Natural killer cell (primary cell): ENCODE measurements at regions not wholly inside any gene's neighbourhood (a gene's known extent, or its start where the extent isn't known, plus 50 kb on each side); places are given as distances from the start of the nearest gene placed in this dataset.

Source experiments
- ATAC-seq, 3 donors: fragments of 150-1000 bp in 2 of 3; fragments of 200-7000 bp in 1 of 3; cut with Tn5 transposase; 1 replicate in 1 of 3; 2 replicates in 2 of 3; pipeline ENCODE4 v1.10.0; 2021; ENCODE audit warnings: mild to moderate bottlenecking in 2 of 3, moderate library complexity in 2 of 3
- DNase-seq, 2 donors: peaks; one replicate each; pipeline versions ENCODE4 v3.0.0 to v3.0.0-alpha.2; 2013 to 2021; ENCODE audit warnings: mixed read lengths in 1 of 2
- H3K27ac ChIP-seq: one replicate; pipeline ENCODE4 v1.5.1; 2013; ENCODE audit warnings: mild to moderate bottlenecking, low read length
- H3K27me3 ChIP-seq: one replicate; pipeline ENCODE4 v1.6.1; 2013; ENCODE audit warnings: low read length; ENCODE audit not compliant: control insufficient read depth, insufficient read depth
- H3K36me3 ChIP-seq: one replicate; pipeline ENCODE4 v1.6.1; 2013; ENCODE audit warnings: low read length; ENCODE audit not compliant: control insufficient read depth, insufficient read depth
- H3K4me1 ChIP-seq: one replicate; pipeline ENCODE4 v1.6.1; 2013; ENCODE audit warnings: low read length; ENCODE audit not compliant: control insufficient read depth, insufficient read depth
- H3K4me3 ChIP-seq: one replicate; pipeline ENCODE4 v1.5.1; 2013; ENCODE audit warnings: low read length
- H3K9me3 ChIP-seq: one replicate; pipeline ENCODE4 v1.6.1; 2013; ENCODE audit warnings: low read length; ENCODE audit not compliant: control insufficient read depth, insufficient read depth
- H3K27ac Mint-ChIP-seq, 2 donors: one replicate each; pipeline ENCODE4 v1.8.0; 2022; ENCODE audit warnings: mild to moderate bottlenecking in 2 of 2, mixed read lengths in 2 of 2, moderate library complexity in 1 of 2
- H3K27me3 Mint-ChIP-seq, 2 donors: one replicate each; pipeline ENCODE4 v1.8.0; 2022; ENCODE audit warnings: low read depth in 2 of 2, mixed read lengths in 2 of 2
- H3K36me3 Mint-ChIP-seq: one replicate; pipeline ENCODE4 v1.8.0; 2022; ENCODE audit warnings: mixed read lengths
- H3K4me1 Mint-ChIP-seq, 2 donors: one replicate each; pipeline ENCODE4 v1.8.0; 2022; ENCODE audit warnings: mixed read lengths in 2 of 2
- H3K4me3 Mint-ChIP-seq: one replicate; pipeline ENCODE4 v1.8.0; 2022; ENCODE audit warnings: mild to moderate bottlenecking, moderate library complexity, mixed read lengths
- H3K9me3 Mint-ChIP-seq, 2 donors: one replicate each; pipeline ENCODE4 v1.8.0; 2022; ENCODE audit warnings: mixed read lengths in 2 of 2
- WGBS: methylation state at CpG from one replicate; pipeline ENCODE4 v1.1.7; 2013; ENCODE audit warnings: missing lambda C conversion rate; ENCODE audit not compliant: insufficient coverage; 5-methylcytosine and 5-hydroxymethylcytosine counted together
- intact Hi-C: fragments of 100-400 bp; cut with micrococcal nuclease; formaldehyde crosslinking; loops from one replicate; pipeline ENCODE4 v1.14.2; 2022
- TF ChIP-seq, protein P1 (sequence below): fragments of 200-600 bp; IDR thresholded peaks from one replicate; pipeline ENCODE4 v1.8.0; 2022; ENCODE audit warnings: antibody characterized with exemption

DNA sequence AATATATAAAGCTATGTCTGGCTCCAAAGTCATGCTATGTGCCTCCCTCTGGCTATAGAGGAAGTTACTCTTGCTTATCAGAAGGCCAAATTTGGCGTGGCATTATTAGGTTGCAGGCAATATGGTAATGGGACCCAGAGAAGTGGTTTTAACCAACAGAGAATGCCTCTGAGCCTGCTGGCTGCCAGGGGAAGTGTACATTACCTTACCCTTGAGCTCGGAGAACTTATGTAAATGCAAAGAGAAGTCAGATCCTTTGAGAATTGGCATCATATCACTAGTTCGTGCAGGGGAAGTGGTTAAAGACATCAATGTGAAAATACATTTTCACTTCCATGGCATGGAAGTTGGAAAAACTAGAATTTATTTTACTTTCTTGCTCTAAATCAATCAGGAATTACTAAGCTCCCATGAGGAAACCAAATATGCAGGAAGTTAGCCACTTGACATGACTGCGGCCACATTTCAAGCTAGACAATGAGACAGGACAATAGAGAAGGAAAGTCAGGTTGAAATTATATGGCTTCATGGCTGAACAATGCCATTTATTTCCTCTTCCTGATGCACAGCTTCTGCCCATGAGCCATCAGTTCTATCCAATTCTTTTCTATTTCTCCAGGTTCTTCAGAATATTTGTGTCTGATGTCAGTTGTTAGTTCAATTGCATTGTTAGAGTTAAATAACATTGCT, 134.0 kb upstream of the PHACTR1 start:
- DNase-seq (no peak), ATAC-seq (no peak)
- Mint-ChIP-seq H3K9me3 (no peaks in the 10 kb centered on the region), H3K4me1 (no peaks in the 10 kb centered on the region), H3K4me3 (no peak overlapping the region), H3K36me3 (no peaks in the 10 kb centered on the region), H3K27ac (no peak overlapping the region), H3K27me3 (no peaks in the 10 kb centered on the region)
- no peak overlapping the region for H3K27ac ChIP-seq
- intact Hi-C loops: no loop called here
- 65% methylated on average over 3 of the region's 4 CpGs for WGBS
- no peaks in the 10 kb centered on the region for H3K9me3 ChIP-seq
- H3K36me3 ChIP-seq: no peaks in the 10 kb centered on the region
- no peaks in the 10 kb centered on the region for H3K27me3 ChIP-seq
- TF ChIP-seq, protein P1, sequence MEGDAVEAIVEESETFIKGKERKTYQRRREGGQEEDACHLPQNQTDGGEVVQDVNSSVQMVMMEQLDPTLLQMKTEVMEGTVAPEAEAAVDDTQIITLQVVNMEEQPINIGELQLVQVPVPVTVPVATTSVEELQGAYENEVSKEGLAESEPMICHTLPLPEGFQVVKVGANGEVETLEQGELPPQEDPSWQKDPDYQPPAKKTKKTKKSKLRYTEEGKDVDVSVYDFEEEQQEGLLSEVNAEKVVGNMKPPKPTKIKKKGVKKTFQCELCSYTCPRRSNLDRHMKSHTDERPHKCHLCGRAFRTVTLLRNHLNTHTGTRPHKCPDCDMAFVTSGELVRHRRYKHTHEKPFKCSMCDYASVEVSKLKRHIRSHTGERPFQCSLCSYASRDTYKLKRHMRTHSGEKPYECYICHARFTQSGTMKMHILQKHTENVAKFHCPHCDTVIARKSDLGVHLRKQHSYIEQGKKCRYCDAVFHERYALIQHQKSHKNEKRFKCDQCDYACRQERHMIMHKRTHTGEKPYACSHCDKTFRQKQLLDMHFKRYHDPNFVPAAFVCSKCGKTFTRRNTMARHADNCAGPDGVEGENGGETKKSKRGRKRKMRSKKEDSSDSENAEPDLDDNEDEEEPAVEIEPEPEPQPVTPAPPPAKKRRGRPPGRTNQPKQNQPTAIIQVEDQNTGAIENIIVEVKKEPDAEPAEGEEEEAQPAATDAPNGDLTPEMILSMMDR: no peak
- H3K4me1 ChIP-seq: no peaks in the 10 kb centered on the region
- H3K4me3 ChIP-seq: no peak overlapping the region

DNA sequence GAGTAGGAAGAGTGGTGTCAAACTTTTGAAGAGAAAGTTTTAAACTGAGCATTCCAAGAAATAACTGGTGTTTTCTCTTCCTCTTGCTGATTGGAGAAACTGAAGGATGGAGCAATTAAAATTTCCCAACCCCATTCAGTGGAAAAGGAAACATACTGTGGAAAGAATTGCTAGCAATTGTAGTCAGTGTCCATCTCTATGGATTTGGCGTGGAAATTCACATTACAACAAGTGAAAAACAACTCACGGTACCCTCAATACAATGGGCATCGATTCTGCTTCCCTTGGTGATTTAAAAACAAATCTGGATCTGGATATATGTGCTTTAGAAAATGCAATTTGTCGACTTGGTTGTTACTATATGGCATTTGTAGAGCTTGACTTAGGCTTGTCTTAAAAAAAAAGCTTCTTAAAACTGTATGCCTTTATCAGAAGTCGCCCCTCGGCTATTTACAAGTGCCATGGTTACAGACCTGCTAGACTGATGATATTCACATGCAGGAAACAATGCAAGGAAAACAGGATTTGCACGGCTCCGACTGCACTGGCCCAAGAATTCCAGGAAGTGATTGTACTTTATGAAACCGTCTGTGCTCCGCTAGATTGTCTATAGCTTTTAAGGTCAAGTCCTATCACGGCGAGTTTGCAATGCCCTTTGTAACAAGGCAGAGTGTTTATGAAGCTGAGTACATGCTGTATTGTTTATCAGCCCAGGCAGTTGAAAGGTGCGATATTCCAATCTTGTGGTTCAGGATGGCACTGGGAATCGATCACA, 131.7 kb upstream of the PHACTR1 start:
- H3K4me3 ChIP-seq: no peak overlapping the region
- Mint-ChIP-seq H3K4me1 (no peaks in the 10 kb centered on the region), H3K4me3 (no peak overlapping the region), H3K27me3 (no peaks in the 10 kb centered on the region), H3K36me3 (no peaks in the 10 kb centered on the region), H3K9me3 (no peaks in the 10 kb centered on the region), H3K27ac (no peak overlapping the region)
- H3K27me3 ChIP-seq: no peaks in the 10 kb centered on the region
- DNase-seq (no peak), ATAC-seq (peak in 1 of 3 donors; percentile 24)
- no peak overlapping the region for H3K27ac ChIP-seq
- no peaks in the 10 kb centered on the region for H3K4me1 ChIP-seq
- WGBS: 89% methylated on average over 14 of the region's 14 CpGs
- H3K9me3 ChIP-seq: no peaks in the 10 kb centered on the region
- TF ChIP-seq, protein P1: no peak
- no peaks in the 10 kb centered on the region for H3K36me3 ChIP-seq
- intact Hi-C loops: no loop called here

DNA sequence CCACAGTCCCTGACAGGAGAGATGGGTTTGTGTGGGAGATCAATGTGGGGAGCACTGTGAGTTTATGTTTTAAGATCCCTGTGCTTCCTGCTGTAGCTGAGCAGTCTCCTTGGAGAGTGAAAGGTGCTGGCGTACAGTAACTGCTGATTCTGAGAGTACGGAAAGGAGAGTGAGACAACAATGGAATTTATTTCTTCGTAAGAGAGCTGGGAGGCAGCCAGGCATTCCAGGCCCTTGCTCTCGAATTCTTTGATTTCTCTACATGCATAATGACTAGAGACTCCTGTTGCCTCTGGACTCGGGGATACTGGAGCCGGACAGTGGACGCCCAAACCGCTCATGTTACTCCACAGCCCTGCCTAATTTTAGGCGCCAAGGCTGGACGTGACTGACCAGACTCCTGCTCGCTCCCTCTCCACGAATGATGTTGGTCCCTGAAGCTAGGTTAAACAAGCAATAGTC, 131.0 kb upstream of the PHACTR1 start:
- H3K4me3 Mint-ChIP-seq: no peak overlapping the region
- intact Hi-C loops: no loop called here

More for the DNA sequence above, 131.0 kb upstream of the PHACTR1 start:
- no peaks in the 10 kb centered on the region for H3K27me3 ChIP-seq
- WGBS: 88% methylated on average over 12 of the region's 12 CpGs
- ATAC-seq (peak in 1 of 3 donors; percentile 21), DNase-seq (no peak)
- H3K4me3 ChIP-seq: no peak overlapping the region
- H3K27ac ChIP-seq: no peak overlapping the region
- Mint-ChIP-seq H3K36me3 (no peaks in the 10 kb centered on the region), H3K4me1 (no peaks in the 10 kb centered on the region), H3K9me3 (no peaks in the 10 kb centered on the region), H3K27me3 (no peaks in the 10 kb centered on the region), H3K27ac (no peak overlapping the region)
- no peaks in the 10 kb centered on the region for H3K36me3 ChIP-seq
- TF ChIP-seq, protein P1: no peak
- no peaks in the 10 kb centered on the region for H3K4me1 ChIP-seq
- H3K9me3 ChIP-seq: no peaks in the 10 kb centered on the region
